ENCODE measurements at regions not wholly inside any gene's neighbourhood (a gene's known extent, or its start where the extent isn't known, plus 50 kb on each side); places are given as distances from the start of the nearest gene placed in this dataset.

- H3F3A ChIP-seq (replicated peaks; ENCODE audit: low read depth), result no peaks in the 10 kb centered on the region
- H2AFZ ChIP-seq, result no peak overlapping the region
- no peaks in the 10 kb centered on the region for H4K20me1 ChIP-seq (replicated peaks; ENCODE audit: insufficient read depth)
- H3K27ac ChIP-seq (ENCODE audit: low read depth), result no peak overlapping the region
- no peak overlapping the region for H3K4me3 ChIP-seq
- no peak for ATAC-seq
- H3K9me3 Mint-ChIP-seq, result peaks cover 40% of the 10 kb centered on the region
- H3K36me3 Mint-ChIP-seq (ENCODE audit: low read depth), result peaks cover 20% of the 10 kb centered on the region
- DNase-seq (ENCODE audit: low spot score), result no peak
- H3K36me3 ChIP-seq (ENCODE audit: insufficient read depth), result no peaks in the 10 kb centered on the region
- no peaks in the 10 kb centered on the region for H3K27me3 ChIP-seq (ENCODE audit: insufficient read depth)
- H3K4me2 ChIP-seq, result no peak overlapping the region
- no peaks in the 10 kb centered on the region for H3K9me2 ChIP-seq (ENCODE audit: insufficient read depth)
- no peak overlapping the region for H3K27ac Mint-ChIP-seq
- H3K27me3 Mint-ChIP-seq (ENCODE audit: insufficient read depth, low read depth, poor library complexity), result peaks cover 14% of the 10 kb centered on the region
- no peaks in the 10 kb centered on the region for H3K4me1 ChIP-seq (ENCODE audit: insufficient read depth)
- TF ChIP-seq ZNF114 (CRISPR knock-in tag; IDR thresholded peaks at IDR 0.05) (no peak), EZH2 (IDR thresholded peaks at IDR 0.05; ENCODE audit: low read depth, unreplicated experiment) (no peak), CREB1 (CRISPR knock-in tag; IDR thresholded peaks at IDR 0.05; ENCODE audit: low read depth) (no peak), STAT1 (IDR thresholded peaks at IDR 0.05; ENCODE audit: unreplicated experiment) (no peak), JUNB (IDR thresholded peaks at IDR 0.05; ENCODE audit: unreplicated experiment) (no peak), ZNF331 (CRISPR knock-in tag; IDR thresholded peaks at IDR 0.05; ENCODE audit: low read depth) (no peak), EZH2phosphoT487 (IDR thresholded peaks at IDR 0.05; ENCODE audit: unreplicated experiment) (no peak), CTCF (conservative IDR thresholded peaks at IDR 0.05; ENCODE audit: low read depth in 2 of 2) (no peak), REST (IDR thresholded peaks at IDR 0.05; ENCODE audit: unreplicated experiment) (no peak), ZNF462 (CRISPR knock-in tag; IDR thresholded peaks at IDR 0.05) (no peak), NANOG (IDR thresholded peaks at IDR 0.05; ENCODE audit: borderline replicate concordance) (no peak), POLR2AphosphoS5 (IDR thresholded peaks at IDR 0.05; ENCODE audit: low read depth) (no peak), ETS1 (IDR thresholded peaks at IDR 0.05) (no peak)
- H3K4me1 Mint-ChIP-seq, result no peaks in the 10 kb centered on the region
- no peak overlapping the region for H3K4me3 Mint-ChIP-seq
- no peaks in the 10 kb centered on the region for H3K79me2 ChIP-seq (replicated peaks; ENCODE audit: insufficient read depth)
Measured at GRCh38 chr13:111575276-111575675, 254.8 kb downstream of the TEX29 start.

Measured in GM23338 (cell line).